ENCODE measurements at regions not wholly inside any gene's neighbourhood (a gene's known extent, or its start where the extent isn't known, plus 50 kb on each side); places are given as distances from the start of the nearest gene placed in this dataset.

- H3K9me3 ChIP-seq (ENCODE audit: control insufficient read depth, low read depth, low read length), result no peaks in the 10 kb centered on the region
- no peaks in the 10 kb centered on the region for H3K36me3 ChIP-seq (ENCODE audit: control insufficient read depth, low read depth, low read length)
- H3K4me1 ChIP-seq (ENCODE audit: control insufficient read depth, low read depth, low read length), result no peaks in the 10 kb centered on the region
- no peak overlapping the region for H3K9ac ChIP-seq (ENCODE audit: low read length)
- H3K27me3 ChIP-seq (ENCODE audit: control insufficient read depth, insufficient read depth, low read length), result no peaks in the 10 kb centered on the region
- no peak overlapping the region for H3K27ac ChIP-seq (ENCODE audit: low read length)
- H3K4me3 ChIP-seq (ENCODE audit: low read length), result no peak overlapping the region
These were observed 1078.3 kb downstream of the TTLL7 start for GRCh38 chr1:82920418-82921248.

- H3K4me1 ChIP-seq (ENCODE audit: control insufficient read depth, low read depth, low read length), result no peaks in the 10 kb centered on the region
- H3K36me3 ChIP-seq (ENCODE audit: control insufficient read depth, low read depth, low read length), result no peaks in the 10 kb centered on the region
- no peak overlapping the region for H3K9ac ChIP-seq (ENCODE audit: low read length)
- H3K27me3 ChIP-seq (ENCODE audit: control insufficient read depth, insufficient read depth, low read length), result no peaks in the 10 kb centered on the region
- no peaks in the 10 kb centered on the region for H3K9me3 ChIP-seq (ENCODE audit: control insufficient read depth, low read depth, low read length)
- H3K27ac ChIP-seq (ENCODE audit: low read length), result no peak overlapping the region
- H3K4me3 ChIP-seq (ENCODE audit: low read length), result no peak overlapping the region
These were observed 1079.1 kb downstream of the TTLL7 start for GRCh38 chr1:82919837-82920236.

- no peaks in the 10 kb centered on the region for H3K4me1 ChIP-seq (ENCODE audit: control insufficient read depth, low read depth, low read length)
- H3K27me3 ChIP-seq (ENCODE audit: control insufficient read depth, insufficient read depth, low read length), result no peaks in the 10 kb centered on the region
- H3K9ac ChIP-seq (ENCODE audit: low read length), result no peak overlapping the region
- no peaks in the 10 kb centered on the region for H3K36me3 ChIP-seq (ENCODE audit: control insufficient read depth, low read depth, low read length)
- no peak overlapping the region for H3K4me3 ChIP-seq (ENCODE audit: low read length)
- no peak overlapping the region for H3K27ac ChIP-seq (ENCODE audit: low read length)
- H3K9me3 ChIP-seq (ENCODE audit: control insufficient read depth, low read depth, low read length), result no peaks in the 10 kb centered on the region
These were observed 1091.6 kb downstream of the TTLL7 start for GRCh38 chr1:82907313-82907712.

- Histone ChIP-seq H3K9ac (ENCODE audit: low read length) (no peak overlapping the region), H3K27ac (ENCODE audit: low read length) (no peak overlapping the region), H3K4me3 (ENCODE audit: low read length) (no peak overlapping the region), H3K36me3 (ENCODE audit: control insufficient read depth, low read depth, low read length) (no peaks in the 10 kb centered on the region), H3K9me3 (ENCODE audit: control insufficient read depth, low read depth, low read length) (no peaks in the 10 kb centered on the region), H3K4me1 (ENCODE audit: control insufficient read depth, low read depth, low read length) (no peaks in the 10 kb centered on the region), H3K27me3 (ENCODE audit: control insufficient read depth, insufficient read depth, low read length) (no peaks in the 10 kb centered on the region)
These were observed 1095.3 kb downstream of the TTLL7 start for GRCh38 chr1:82903626-82904025.

- Histone ChIP-seq H3K36me3 (ENCODE audit: control insufficient read depth, low read depth, low read length) (no peaks in the 10 kb centered on the region), H3K27ac (ENCODE audit: low read length) (no peak overlapping the region), H3K4me1 (ENCODE audit: control insufficient read depth, low read depth, low read length) (no peaks in the 10 kb centered on the region), H3K9ac (ENCODE audit: low read length) (no peak overlapping the region), H3K27me3 (ENCODE audit: control insufficient read depth, insufficient read depth, low read length) (no peaks in the 10 kb centered on the region), H3K4me3 (ENCODE audit: low read length) (no peak overlapping the region), H3K9me3 (ENCODE audit: control insufficient read depth, low read depth, low read length) (no peaks in the 10 kb centered on the region)
These were observed 1097.4 kb downstream of the TTLL7 start for GRCh38 chr1:82901561-82901960.

- Histone ChIP-seq H3K4me1 (ENCODE audit: control insufficient read depth, low read depth, low read length) (no peaks in the 10 kb centered on the region), H3K27me3 (ENCODE audit: control insufficient read depth, insufficient read depth, low read length) (no peaks in the 10 kb centered on the region), H3K27ac (ENCODE audit: low read length) (no peak overlapping the region), H3K9me3 (ENCODE audit: control insufficient read depth, low read depth, low read length) (no peaks in the 10 kb centered on the region), H3K4me3 (ENCODE audit: low read length) (no peak overlapping the region), H3K36me3 (ENCODE audit: control insufficient read depth, low read depth, low read length) (no peaks in the 10 kb centered on the region), H3K9ac (ENCODE audit: low read length) (no peak overlapping the region)
These were observed 1097.8 kb downstream of the TTLL7 start for GRCh38 chr1:82901118-82901517.

- Histone ChIP-seq H3K36me3 (ENCODE audit: control insufficient read depth, low read depth, low read length) (no peaks in the 10 kb centered on the region), H3K4me1 (ENCODE audit: control insufficient read depth, low read depth, low read length) (no peaks in the 10 kb centered on the region), H3K4me3 (ENCODE audit: low read length) (no peak overlapping the region), H3K27me3 (ENCODE audit: control insufficient read depth, insufficient read depth, low read length) (no peaks in the 10 kb centered on the region), H3K9me3 (ENCODE audit: control insufficient read depth, low read depth, low read length) (no peaks in the 10 kb centered on the region), H3K9ac (ENCODE audit: low read length) (no peak overlapping the region), H3K27ac (ENCODE audit: low read length) (no peak overlapping the region)
These were observed 1098.3 kb downstream of the ADGRL2 start for GRCh38 chr1:82899017-82899416.

GRCh38 chr1:82897549-82897948, 1096.8 kb downstream of the ADGRL2 start:
- Histone ChIP-seq H3K27me3 (ENCODE audit: control insufficient read depth, insufficient read depth, low read length) (no peaks in the 10 kb centered on the region), H3K9ac (ENCODE audit: low read length) (no peak overlapping the region), H3K4me3 (ENCODE audit: low read length) (no peak overlapping the region), H3K4me1 (ENCODE audit: control insufficient read depth, low read depth, low read length) (no peaks in the 10 kb centered on the region), H3K36me3 (ENCODE audit: control insufficient read depth, low read depth, low read length) (no peaks in the 10 kb centered on the region), H3K27ac (ENCODE audit: low read length) (no peak overlapping the region), H3K9me3 (ENCODE audit: control insufficient read depth, low read depth, low read length) (no peaks in the 10 kb centered on the region)

GRCh38 chr1:82896036-82896435, 1095.3 kb downstream of the ADGRL2 start:
- Histone ChIP-seq H3K27ac (ENCODE audit: low read length) (no peak overlapping the region), H3K4me1 (ENCODE audit: control insufficient read depth, low read depth, low read length) (no peaks in the 10 kb centered on the region), H3K4me3 (ENCODE audit: low read length) (no peak overlapping the region), H3K36me3 (ENCODE audit: control insufficient read depth, low read depth, low read length) (no peaks in the 10 kb centered on the region), H3K9me3 (ENCODE audit: control insufficient read depth, low read depth, low read length) (no peaks in the 10 kb centered on the region), H3K27me3 (ENCODE audit: control insufficient read depth, insufficient read depth, low read length) (no peaks in the 10 kb centered on the region), H3K9ac (ENCODE audit: low read length) (no peak overlapping the region)

- Histone ChIP-seq H3K4me3 (ENCODE audit: low read length) (no peak overlapping the region), H3K9ac (ENCODE audit: low read length) (no peak overlapping the region), H3K4me1 (ENCODE audit: control insufficient read depth, low read depth, low read length) (no peaks in the 10 kb centered on the region), H3K27me3 (ENCODE audit: control insufficient read depth, insufficient read depth, low read length) (no peaks in the 10 kb centered on the region), H3K36me3 (ENCODE audit: control insufficient read depth, low read depth, low read length) (no peaks in the 10 kb centered on the region), H3K27ac (ENCODE audit: low read length) (no peak overlapping the region), H3K9me3 (ENCODE audit: control insufficient read depth, low read depth, low read length) (no peaks in the 10 kb centered on the region)
These were observed 1093.9 kb downstream of the ADGRL2 start for GRCh38 chr1:82894635-82895034.

GRCh38 chr1:82893712-82894470, 1093.2 kb downstream of the ADGRL2 start:
- Histone ChIP-seq H3K9me3 (ENCODE audit: control insufficient read depth, low read depth, low read length) (no peaks in the 10 kb centered on the region), H3K36me3 (ENCODE audit: control insufficient read depth, low read depth, low read length) (no peaks in the 10 kb centered on the region), H3K9ac (ENCODE audit: low read length) (no peak overlapping the region), H3K27me3 (ENCODE audit: control insufficient read depth, insufficient read depth, low read length) (no peaks in the 10 kb centered on the region), H3K4me3 (ENCODE audit: low read length) (no peak overlapping the region), H3K4me1 (ENCODE audit: control insufficient read depth, low read depth, low read length) (no peaks in the 10 kb centered on the region), H3K27ac (ENCODE audit: low read length) (no peak overlapping the region)

- H3K4me1 ChIP-seq (ENCODE audit: control insufficient read depth, low read depth, low read length), result no peaks in the 10 kb centered on the region
- H3K9ac ChIP-seq (ENCODE audit: low read length), result no peak overlapping the region
- no peaks in the 10 kb centered on the region for H3K36me3 ChIP-seq (ENCODE audit: control insufficient read depth, low read depth, low read length)
- no peaks in the 10 kb centered on the region for H3K27me3 ChIP-seq (ENCODE audit: control insufficient read depth, insufficient read depth, low read length)
- H3K4me3 ChIP-seq (ENCODE audit: low read length), result no peak overlapping the region
- H3K9me3 ChIP-seq (ENCODE audit: control insufficient read depth, low read depth, low read length), result no peaks in the 10 kb centered on the region
- H3K27ac ChIP-seq (ENCODE audit: low read length), result no peak overlapping the region
These were observed 1079.8 kb downstream of the ADGRL2 start for GRCh38 chr1:82880506-82880905.
